H1 (cell line): ENCODE measurements at regions not wholly inside any gene's neighbourhood (a gene's known extent, or its start where the extent isn't known, plus 50 kb on each side); places are given as distances from the start of the nearest gene placed in this dataset.

Experiments used
- CBX5 ChIP-seq: fragments of 300-800, 300-1000 bp; sonication (generic); IDR thresholded peaks from 2 replicates; pipeline ENCODE4 v1.7.1; 2016; ENCODE audit warnings: antibody characterized with exemption, low read length, low read depth
- CHD2 ChIP-seq: IDR thresholded peaks from 2 replicates; pipeline ENCODE4 v1.6.1; 2012; ENCODE audit warnings: low read length, improper control_type of control experiment
- EZH2 ChIP-seq: fragments of 200-600 bp; sonication (generic); IDR thresholded peaks from 2 replicates; pipeline ENCODE4 v1.7.1; 2012; ENCODE audit warnings: low read depth, mild to moderate bottlenecking, moderate library complexity, low read length, inconsistent platforms; ENCODE audit not compliant: severe bottlenecking
- GABPA ChIP-seq: IDR thresholded peaks from 2 replicates; pipeline ENCODE4 v1.6.1; 2011; ENCODE audit warnings: mild to moderate bottlenecking, low read length, moderate library complexity, borderline replicate concordance; ENCODE audit not compliant: insufficient read depth
- GTF2F1 ChIP-seq: IDR thresholded peaks from 2 replicates; pipeline ENCODE4 v1.6.1; 2012; ENCODE audit warnings: low read depth, low read length, improper control_type of control experiment, borderline replicate concordance
- JUND ChIP-seq: IDR thresholded peaks from 2 replicates; pipeline ENCODE4 v1.6.1; 2011; ENCODE audit warnings: mild to moderate bottlenecking, improper control_type of control experiment, low read length
- KDM5A ChIP-seq: fragments of 200-600 bp; IDR thresholded peaks from 2 replicates; pipeline ENCODE4 v1.7.1; 2012; ENCODE audit warnings: mild to moderate bottlenecking, low read length, inconsistent platforms, mixed read lengths
- POLR2A ChIP-seq, 2 experiments: IDR thresholded peaks; 1 replicate in 1 of 2; 2 replicates in 1 of 2; pipeline ENCODE4 v1.6.1; 2011; ENCODE audit warnings: low read depth in 2 of 2, low read length in 2 of 2, mild to moderate bottlenecking in 2 of 2; ENCODE audit errors: control extremely low read depth in 1 of 2
- POLR2AphosphoS5 ChIP-seq: IDR thresholded peaks from 2 replicates; pipeline ENCODE4 v1.6.1; 2011; ENCODE audit warnings: low read depth, low read length
- RAD21 ChIP-seq, 2 experiments: IDR thresholded peaks in 1 of 2; conservative IDR thresholded peaks in 1 of 2; 2 replicates each; pipeline ENCODE4 v1.6.1; 2011; ENCODE audit warnings: low read depth in 2 of 2, low read length in 2 of 2, improper control_type of control experiment in 1 of 2, inconsistent platforms in 1 of 2, mild to moderate bottlenecking in 1 of 2, moderate library complexity in 1 of 2
- SP1 ChIP-seq: IDR thresholded peaks from 2 replicates; pipeline ENCODE4 v1.6.1; 2011; ENCODE audit warnings: low read depth, low read length
- TAF7 ChIP-seq: optimal IDR thresholded peaks from 2 replicates; pipeline ENCODE3; 2011; ENCODE audit warnings: low read depth, mild to moderate bottlenecking, inconsistent platforms, low read length, moderate library complexity, borderline replicate concordance
- ZNF274 ChIP-seq: IDR thresholded peaks from 2 replicates; pipeline ENCODE4 v1.7.0; 2012; ENCODE audit warnings: low read length, borderline replicate concordance; ENCODE audit errors: extremely low read depth
- TF ChIP-seq, protein P1 (sequence below), 3 experiments: IDR thresholded peaks; 1 replicate in 2 of 3; 2 replicates in 1 of 3; pipeline versions ENCODE4 v1.5.1 to v1.6.1; 2011; ENCODE audit warnings: low read length in 3 of 3, mild to moderate bottlenecking in 3 of 3, inconsistent platforms in 2 of 3, low read depth in 1 of 3, moderate library complexity in 1 of 3; ENCODE audit not compliant: insufficient read depth in 1 of 3; ENCODE audit errors: control extremely low read depth in 1 of 3

DNA sequence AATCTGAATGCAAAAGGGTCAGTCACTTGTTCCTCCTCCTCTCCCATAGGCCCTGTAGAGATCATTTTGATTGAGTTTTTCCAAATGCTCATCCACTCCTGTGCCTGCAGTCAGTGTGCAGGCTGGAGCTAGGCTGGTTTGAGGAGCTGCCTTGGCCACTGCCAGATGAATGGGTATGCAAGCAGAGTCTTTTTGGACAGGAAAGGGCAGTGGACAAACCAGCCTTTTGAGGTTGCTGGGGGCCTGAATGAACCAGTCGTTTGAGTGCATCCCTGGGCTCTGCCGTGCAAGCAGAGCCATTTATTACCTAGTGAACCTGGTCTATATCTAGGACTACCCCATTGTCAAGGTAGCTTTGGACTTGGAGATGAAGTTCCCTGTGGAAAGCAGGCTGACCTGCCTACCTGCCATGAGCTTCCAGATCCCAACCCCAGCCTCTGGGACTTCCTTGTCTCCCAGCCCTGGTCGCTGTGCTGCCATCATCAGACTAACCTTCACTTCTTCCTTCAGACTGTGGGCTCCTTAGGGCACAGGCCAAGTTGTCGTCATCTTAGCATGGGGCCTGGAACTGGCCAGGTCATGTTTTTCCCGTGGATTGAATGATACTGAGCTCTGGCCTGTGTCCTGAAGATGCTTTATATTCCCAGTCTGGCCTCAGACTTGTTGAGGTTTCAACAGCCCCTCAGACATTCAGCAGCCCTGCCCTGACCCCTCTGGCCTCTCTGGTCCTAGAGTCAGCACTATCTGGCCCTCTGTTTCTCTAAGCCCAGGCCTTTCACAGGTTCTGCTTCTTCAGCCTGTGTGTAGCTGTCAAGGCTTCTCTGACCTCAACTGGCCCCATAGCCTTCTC lies 55.5 kb upstream of the PRR23C start:
- no peak for TF ChIP-seq RAD21 (IDR thresholded peaks at IDR 0.05 in 1 of 2, conservative IDR thresholded peaks at IDR 0.05 in 1 of 2; ENCODE audit: low read depth in 2 of 2, low read length in 2 of 2)
- TF ChIP-seq ZNF274 = no peak
- TF ChIP-seq POLR2A (IDR thresholded peaks at IDR 0.05; ENCODE audit: control extremely low read depth in 1 of 2, low read depth in 2 of 2, low read length in 2 of 2) = no peak
- TF ChIP-seq, protein P1, sequence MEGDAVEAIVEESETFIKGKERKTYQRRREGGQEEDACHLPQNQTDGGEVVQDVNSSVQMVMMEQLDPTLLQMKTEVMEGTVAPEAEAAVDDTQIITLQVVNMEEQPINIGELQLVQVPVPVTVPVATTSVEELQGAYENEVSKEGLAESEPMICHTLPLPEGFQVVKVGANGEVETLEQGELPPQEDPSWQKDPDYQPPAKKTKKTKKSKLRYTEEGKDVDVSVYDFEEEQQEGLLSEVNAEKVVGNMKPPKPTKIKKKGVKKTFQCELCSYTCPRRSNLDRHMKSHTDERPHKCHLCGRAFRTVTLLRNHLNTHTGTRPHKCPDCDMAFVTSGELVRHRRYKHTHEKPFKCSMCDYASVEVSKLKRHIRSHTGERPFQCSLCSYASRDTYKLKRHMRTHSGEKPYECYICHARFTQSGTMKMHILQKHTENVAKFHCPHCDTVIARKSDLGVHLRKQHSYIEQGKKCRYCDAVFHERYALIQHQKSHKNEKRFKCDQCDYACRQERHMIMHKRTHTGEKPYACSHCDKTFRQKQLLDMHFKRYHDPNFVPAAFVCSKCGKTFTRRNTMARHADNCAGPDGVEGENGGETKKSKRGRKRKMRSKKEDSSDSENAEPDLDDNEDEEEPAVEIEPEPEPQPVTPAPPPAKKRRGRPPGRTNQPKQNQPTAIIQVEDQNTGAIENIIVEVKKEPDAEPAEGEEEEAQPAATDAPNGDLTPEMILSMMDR (IDR thresholded peaks at IDR 0.05; ENCODE audit: control extremely low read depth in 1 of 3, insufficient read depth in 1 of 3, low read depth in 1 of 3, low read length in 3 of 3) = no peak
- TF ChIP-seq KDM5A = no peak
- TF ChIP-seq TAF7 = no peak
- TF ChIP-seq CBX5 = no peak
- TF ChIP-seq CHD2 = no peak
- no peak for TF ChIP-seq JUND
- TF ChIP-seq EZH2 = no peak
- no peak for TF ChIP-seq GTF2F1
- TF ChIP-seq SP1 = no peak
- TF ChIP-seq GABPA = no peak
- no peak for TF ChIP-seq POLR2AphosphoS5
